Left lung (tissue), 4 donors: ENCODE measurements at regions not wholly inside any gene's neighbourhood (a gene's known extent, or its start where the extent isn't known, plus 50 kb on each side); places are given as distances from the start of the nearest gene placed in this dataset.

ENCODE experiments used
- ATAC-seq: fragments of 200-7000 bp; cut with Tn5 transposase; one replicate; pipeline ENCODE4 v1.9.1; 2020; ENCODE audit warnings: moderate library complexity
- DNase-seq, 4 donors: peaks; one replicate each; pipeline ENCODE4 v3.0.0-alpha.2; 2013 to 2020
- H3K27ac ChIP-seq, 2 donors: fragments of 200-600 bp; sonication (generic) in 1 of 2; one replicate each; pipeline versions ENCODE4 v1.5.0 to v1.8.0; 2020 to 2021
- H3K27me3 ChIP-seq, 2 donors: fragments of 200-600 bp; sonication (generic) in 1 of 2; one replicate each; pipeline versions ENCODE4 v1.5.0 to v1.8.0; 2020 to 2021
- H3K36me3 ChIP-seq, 2 donors: fragments of 200-600 bp; sonication (generic) in 1 of 2; one replicate each; pipeline versions ENCODE4 v1.5.0 to v1.8.0; 2020 to 2021
- H3K4me1 ChIP-seq, 2 donors: fragments of 200-600 bp; one replicate each; pipeline ENCODE4 v1.8.0; 2021
- H3K4me3 ChIP-seq, 2 donors: fragments of 200-600 bp; sonication (generic) in 1 of 2; one replicate each; pipeline versions ENCODE4 v1.5.0 to v1.8.0; 2020 to 2021; ENCODE audit warnings: mild to moderate bottlenecking in 1 of 2
- H3K9me3 ChIP-seq, 2 donors: fragments of 200-600 bp; sonication (generic) in 1 of 2; one replicate each; pipeline versions ENCODE4 v1.5.0 to v1.8.0; 2020 to 2021
- CTCF ChIP-seq, 2 donors: fragments of 200-600 bp; sonication (generic) in 1 of 2; IDR thresholded peaks; one replicate each; pipeline versions ENCODE4 v1.5.0 to v1.8.0; 2021; ENCODE audit warnings: antibody characterized with exemption in 2 of 2
- intact Hi-C, 2 donors: fragments of 100-400 bp; cut with DNase I; formaldehyde crosslinking; loops; one replicate each; pipeline versions ENCODE4 v1.11.2 to v1.14.2; 2022
- donor health status: DM: no; HTN: yes; CAD: no.
- donor health status: DM: no; HTN: no; CAD: no.

GRCh38 chr11:133698654-133699053 lies 146.7 kb downstream of the SPATA19 start:
- ATAC-seq: no peak
- no peak overlapping the region for H3K27ac ChIP-seq
- no peaks in the 10 kb centered on the region for H3K27me3 ChIP-seq
- no peak for DNase-seq
- intact Hi-C loops: no loop called here
- H3K4me1 ChIP-seq: no peaks in the 10 kb centered on the region
- TF ChIP-seq CTCF (IDR thresholded peaks at IDR 0.05): no peak
- no peak overlapping the region for H3K4me3 ChIP-seq
- no peaks in the 10 kb centered on the region for H3K36me3 ChIP-seq
- H3K9me3 ChIP-seq: no peaks in the 10 kb centered on the region

GRCh38 chr11:133697603-133698180 lies 147.6 kb downstream of the SPATA19 start:
- Histone ChIP-seq H3K4me1 (no peaks in the 10 kb centered on the region), H3K36me3 (no peaks in the 10 kb centered on the region), H3K27ac (no peak overlapping the region), H3K27me3 (no peaks in the 10 kb centered on the region), H3K4me3 (no peak overlapping the region), H3K9me3 (no peaks in the 10 kb centered on the region)
- no peak for TF ChIP-seq CTCF (IDR thresholded peaks at IDR 0.05)
- ATAC-seq (no peak), DNase-seq (no peak)
- intact Hi-C loops: no loop called here

GRCh38 chr11:133697161-133697560 lies 148.2 kb downstream of the SPATA19 start:
- Histone ChIP-seq H3K36me3 (no peaks in the 10 kb centered on the region), H3K9me3 (no peaks in the 10 kb centered on the region), H3K27me3 (no peaks in the 10 kb centered on the region), H3K4me3 (no peak overlapping the region), H3K4me1 (no peaks in the 10 kb centered on the region), H3K27ac (no peak overlapping the region)
- no peak for DNase-seq
- TF ChIP-seq CTCF (IDR thresholded peaks at IDR 0.05): no peak
- no peak for ATAC-seq
- intact Hi-C loops: no loop called here

GRCh38 chr11:133695387-133695786 lies 149.9 kb downstream of the SPATA19 start:
- DNase-seq: no peak
- intact Hi-C loops: no loop called here
- Histone ChIP-seq H3K27ac (no peak overlapping the region), H3K27me3 (no peaks in the 10 kb centered on the region), H3K9me3 (no peaks in the 10 kb centered on the region), H3K36me3 (no peaks in the 10 kb centered on the region), H3K4me3 (no peak overlapping the region), H3K4me1 (no peaks in the 10 kb centered on the region)
- TF ChIP-seq CTCF (IDR thresholded peaks at IDR 0.05): no peak
- no peak for ATAC-seq

GRCh38 chr11:133694701-133695100 lies 150.6 kb downstream of the SPATA19 start:
- no peak for DNase-seq
- no peak overlapping the region for H3K4me3 ChIP-seq
- H3K4me1 ChIP-seq: no peaks in the 10 kb centered on the region
- H3K27me3 ChIP-seq: no peaks in the 10 kb centered on the region
- no peak overlapping the region for H3K27ac ChIP-seq
- no peak for TF ChIP-seq CTCF (IDR thresholded peaks at IDR 0.05)
- H3K9me3 ChIP-seq: no peaks in the 10 kb centered on the region
- no peaks in the 10 kb centered on the region for H3K36me3 ChIP-seq
- intact Hi-C loops: no loop called here
- no peak for ATAC-seq
